IPS DF 6.9 (cell line): ENCODE measurements at regions not wholly inside any gene's neighbourhood (a gene's known extent, or its start where the extent isn't known, plus 50 kb on each side); places are given as distances from the start of the nearest gene placed in this dataset.

ENCODE experiments used
- DNase-seq: peaks from one replicate; pipeline ENCODE4 v3.0.0-alpha.2; 2013; ENCODE audit warnings: low read depth, low spot score
- H3K27ac ChIP-seq: one replicate; pipeline ENCODE4 v1.5.1; 2013; ENCODE audit warnings: low read length, control low read depth
- H3K27me3 ChIP-seq: 2 replicates; pipeline ENCODE4 v1.6.1; 2013; ENCODE audit warnings: mild to moderate bottlenecking, low read length; ENCODE audit not compliant: control insufficient read depth, insufficient read depth
- H3K36me3 ChIP-seq: 2 replicates; pipeline ENCODE4 v1.6.1; 2013; ENCODE audit warnings: low read length; ENCODE audit not compliant: control insufficient read depth, insufficient read depth
- H3K4me1 ChIP-seq: 2 replicates; pipeline ENCODE4 v1.6.1; 2013; ENCODE audit warnings: low read length; ENCODE audit not compliant: control insufficient read depth, insufficient read depth
- H3K4me3 ChIP-seq: 2 replicates; pipeline ENCODE4 v1.5.1; 2013; ENCODE audit warnings: mild to moderate bottlenecking, low read length
- H3K9me3 ChIP-seq: 2 replicates; pipeline ENCODE4 v1.6.1; 2013; ENCODE audit warnings: low read length, inconsistent platforms; ENCODE audit not compliant: control insufficient read depth, insufficient read depth
- WGBS: extraction: QIAGEN DNeasy Blood & Tissue Kit; methylation state at CpG from one replicate; pipeline ENCODE4 v1.1.7; 2013; ENCODE audit warnings: mixed read lengths, missing lambda C conversion rate; ENCODE audit not compliant: insufficient read length, insufficient coverage; 5-methylcytosine and 5-hydroxymethylcytosine counted together

GRCh38 chr7:8931906-8932646, 498.7 kb downstream of the NXPH1 start:
- no CpG with 5 or more reads among the region's 8 CpGs for WGBS

GRCh38 chr7:8932751-8933150, 499.3 kb downstream of the NXPH1 start:
- H3K4me3 ChIP-seq, result no peak overlapping the region
- H3K9me3 ChIP-seq, result no peaks in the 10 kb centered on the region
- no peaks in the 10 kb centered on the region for H3K4me1 ChIP-seq
- H3K27ac ChIP-seq, result no peak overlapping the region
- H3K36me3 ChIP-seq, result no peaks in the 10 kb centered on the region
- DNase-seq, result no peak
- no peaks in the 10 kb centered on the region for H3K27me3 ChIP-seq
- WGBS, result no CpG with 5 or more reads among the region's 2 CpGs

More at GRCh38 chr7:8931906-8932646, 498.7 kb downstream of the NXPH1 start:
- no peak for DNase-seq
- no peaks in the 10 kb centered on the region for H3K36me3 ChIP-seq
- H3K27ac ChIP-seq, result no peak overlapping the region
- H3K4me1 ChIP-seq, result no peaks in the 10 kb centered on the region
- H3K4me3 ChIP-seq, result no peak overlapping the region
- H3K9me3 ChIP-seq, result no peaks in the 10 kb centered on the region
- no peaks in the 10 kb centered on the region for H3K27me3 ChIP-seq

- no peaks in the 10 kb centered on the region for H3K9me3 ChIP-seq
- H3K4me3 ChIP-seq, result no peak overlapping the region
- H3K4me1 ChIP-seq, result no peaks in the 10 kb centered on the region
- no peaks in the 10 kb centered on the region for H3K27me3 ChIP-seq
- WGBS, result no CpG with 5 or more reads among the region's 2 CpGs
- DNase-seq, result no peak
- no peaks in the 10 kb centered on the region for H3K36me3 ChIP-seq
- no peak overlapping the region for H3K27ac ChIP-seq
These were observed 503.8 kb downstream of the NXPH1 start for GRCh38 chr7:8937204-8937603.

GRCh38 chr7:8938044-8938805, 504.8 kb downstream of the NXPH1 start:
- no peak overlapping the region for H3K27ac ChIP-seq
- no peaks in the 10 kb centered on the region for H3K36me3 ChIP-seq
- no CpG with 5 or more reads among the region's 9 CpGs for WGBS
- DNase-seq, result no peak
- no peaks in the 10 kb centered on the region for H3K9me3 ChIP-seq
- H3K4me3 ChIP-seq, result no peak overlapping the region
- H3K4me1 ChIP-seq, result no peaks in the 10 kb centered on the region
- no peaks in the 10 kb centered on the region for H3K27me3 ChIP-seq

DNA sequence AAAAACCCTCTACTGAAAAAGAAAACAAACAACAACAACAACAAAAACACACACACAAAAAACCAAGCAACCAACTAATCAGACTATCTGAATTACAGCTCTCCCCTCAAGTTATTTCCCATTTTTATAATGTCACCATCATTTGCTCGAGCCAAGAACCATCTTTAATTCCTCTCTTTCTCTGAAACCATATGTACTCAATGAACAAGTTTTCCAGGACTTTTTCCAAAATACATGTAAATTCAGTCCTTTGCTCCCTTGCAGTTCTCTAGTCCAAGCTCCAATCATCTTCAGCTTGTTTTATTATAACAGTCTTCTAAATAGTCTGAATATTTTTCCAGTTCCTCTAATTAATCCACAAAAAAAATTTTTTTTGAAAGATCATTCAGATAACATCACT, 506.0 kb downstream of the NXPH1 start:
- H3K27ac ChIP-seq, result no peak overlapping the region
- WGBS, result no CpG with 5 or more reads among the region's 1 CpG
- DNase-seq, result no peak
- H3K27me3 ChIP-seq, result no peaks in the 10 kb centered on the region
- H3K9me3 ChIP-seq, result no peaks in the 10 kb centered on the region
- H3K36me3 ChIP-seq, result no peaks in the 10 kb centered on the region
- H3K4me3 ChIP-seq, result no peak overlapping the region
- H3K4me1 ChIP-seq, result no peaks in the 10 kb centered on the region

GRCh38 chr7:8963722-8964121, 530.3 kb downstream of the NXPH1 start:
- H3K27ac ChIP-seq, result no peak overlapping the region
- no peaks in the 10 kb centered on the region for H3K36me3 ChIP-seq
- no peaks in the 10 kb centered on the region for H3K9me3 ChIP-seq
- no peak for DNase-seq
- H3K4me1 ChIP-seq, result no peaks in the 10 kb centered on the region
- H3K27me3 ChIP-seq, result no peaks in the 10 kb centered on the region
- H3K4me3 ChIP-seq, result no peak overlapping the region
- WGBS, result no CpG with 5 or more reads among the region's 2 CpGs

DNA sequence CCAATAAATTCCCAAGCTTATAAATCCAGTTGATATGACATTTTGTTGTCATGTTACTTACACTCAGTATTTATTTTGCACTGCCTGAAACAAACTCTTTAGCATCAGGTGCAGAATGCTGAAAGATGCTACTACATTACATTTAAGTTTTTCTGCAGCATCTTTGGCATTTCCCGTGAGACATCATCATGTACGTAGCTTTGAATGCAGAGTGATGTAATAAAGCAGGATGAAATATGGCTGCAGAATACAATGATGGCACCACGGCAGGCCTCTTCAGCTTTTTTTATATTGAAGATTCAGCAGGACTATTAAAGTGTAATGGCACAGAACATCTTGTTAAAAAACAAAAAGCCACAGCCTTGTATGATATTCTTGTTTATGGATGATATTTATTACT, 531.8 kb downstream of the NXPH1 start:
- DNase-seq, result no peak
- WGBS, result no CpG with 5 or more reads among the region's 3 CpGs
- no peaks in the 10 kb centered on the region for H3K9me3 ChIP-seq
- H3K36me3 ChIP-seq, result no peaks in the 10 kb centered on the region
- H3K4me3 ChIP-seq, result no peak overlapping the region
- no peak overlapping the region for H3K27ac ChIP-seq
- no peaks in the 10 kb centered on the region for H3K4me1 ChIP-seq
- H3K27me3 ChIP-seq, result no peaks in the 10 kb centered on the region

GRCh38 chr7:8973601-8974000, 540.2 kb downstream of the NXPH1 start:
- no CpG with 5 or more reads among the region's 3 CpGs for WGBS
- Histone ChIP-seq H3K4me3 (no peak overlapping the region), H3K36me3 (no peaks in the 10 kb centered on the region), H3K27me3 (no peaks in the 10 kb centered on the region), H3K27ac (no peak overlapping the region), H3K9me3 (no peaks in the 10 kb centered on the region), H3K4me1 (no peaks in the 10 kb centered on the region)
- DNase-seq, result no peak

- Histone ChIP-seq H3K27me3 (no peaks in the 10 kb centered on the region), H3K27ac (no peak overlapping the region), H3K4me1 (no peaks in the 10 kb centered on the region), H3K9me3 (no peaks in the 10 kb centered on the region), H3K4me3 (no peak overlapping the region), H3K36me3 (no peaks in the 10 kb centered on the region)
- DNase-seq, result no peak
These were observed 542.3 kb downstream of the NXPH1 start for GRCh38 chr7:8975681-8976080.

GRCh38 chr7:8982338-8982992, 549.1 kb downstream of the NXPH1 start:
- Histone ChIP-seq H3K27ac (no peak overlapping the region), H3K27me3 (no peaks in the 10 kb centered on the region), H3K9me3 (no peaks in the 10 kb centered on the region), H3K4me3 (no peak overlapping the region), H3K4me1 (no peaks in the 10 kb centered on the region; the same call in 1 of the 2 replicates), H3K36me3 (no peaks in the 10 kb centered on the region)
- whole genome bisulfite sequencing, result no CpG with 5 or more reads among the region's 2 CpGs
- DNase-seq, result no peak
